NCI-H82 treated with DMSO at 0.1 percent for 48 hours (cell line): ENCODE measurements at regions not wholly inside any gene's neighbourhood (a gene's known extent, or its start where the extent isn't known, plus 50 kb on each side); places are given as distances from the start of the nearest gene placed in this dataset.
A peak's percentile ranks its signal among the peaks of the same experiment; 100 is the strongest.
"Not testable (repeated sequence)": the region's sequence is repeated elsewhere in the genome, so short reads cannot be mapped to it uniquely, and the experiment has no call there.

Source experiments
- DNase-seq: peaks from one replicate; lab custom pipeline; 2025; ENCODE audit not compliant: unreplicated experiment; lab: John Stamatoyannopoulos, UW

DNA sequence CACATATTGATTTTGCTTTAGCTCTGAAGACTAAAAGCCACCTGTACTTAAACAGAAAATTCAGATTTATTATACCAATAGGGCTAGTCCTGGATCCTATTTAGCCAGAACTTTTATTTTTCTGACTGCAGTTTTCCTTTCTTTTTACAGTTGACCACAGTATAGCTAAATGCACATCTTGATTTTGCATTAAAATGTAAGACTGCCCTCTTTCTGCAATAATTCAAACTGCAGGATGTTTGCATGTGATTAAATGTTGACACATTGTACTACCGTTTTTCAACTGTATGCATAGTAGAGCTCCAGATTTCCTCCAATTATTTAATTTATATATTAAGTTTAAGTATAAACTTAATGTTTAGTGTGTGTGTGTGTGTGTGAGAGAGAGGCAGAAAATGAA is 1262.9 kb downstream of the SUCLG1 start:
- DNase-seq = peak; percentile 16

DNA sequence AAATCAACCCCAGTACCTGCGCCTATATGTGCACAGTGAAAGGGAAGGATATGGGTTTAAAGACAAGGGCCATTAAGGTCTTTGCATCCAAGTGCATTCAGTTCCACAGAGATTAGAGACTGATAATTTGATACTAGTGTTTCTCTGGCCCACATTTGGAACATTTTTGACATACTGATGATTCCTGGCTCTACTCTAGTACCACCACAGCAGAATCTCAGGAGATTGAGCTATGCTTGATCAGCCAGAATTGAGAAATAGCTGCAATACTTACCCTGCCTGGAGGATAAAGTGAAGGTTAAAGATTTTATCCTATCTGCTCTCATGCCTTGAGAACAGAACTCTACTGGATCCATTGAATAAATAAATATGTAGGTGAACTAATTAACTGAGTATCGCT is 1267.8 kb downstream of the SUCLG1 start:
- no peak for DNase-seq

DNA sequence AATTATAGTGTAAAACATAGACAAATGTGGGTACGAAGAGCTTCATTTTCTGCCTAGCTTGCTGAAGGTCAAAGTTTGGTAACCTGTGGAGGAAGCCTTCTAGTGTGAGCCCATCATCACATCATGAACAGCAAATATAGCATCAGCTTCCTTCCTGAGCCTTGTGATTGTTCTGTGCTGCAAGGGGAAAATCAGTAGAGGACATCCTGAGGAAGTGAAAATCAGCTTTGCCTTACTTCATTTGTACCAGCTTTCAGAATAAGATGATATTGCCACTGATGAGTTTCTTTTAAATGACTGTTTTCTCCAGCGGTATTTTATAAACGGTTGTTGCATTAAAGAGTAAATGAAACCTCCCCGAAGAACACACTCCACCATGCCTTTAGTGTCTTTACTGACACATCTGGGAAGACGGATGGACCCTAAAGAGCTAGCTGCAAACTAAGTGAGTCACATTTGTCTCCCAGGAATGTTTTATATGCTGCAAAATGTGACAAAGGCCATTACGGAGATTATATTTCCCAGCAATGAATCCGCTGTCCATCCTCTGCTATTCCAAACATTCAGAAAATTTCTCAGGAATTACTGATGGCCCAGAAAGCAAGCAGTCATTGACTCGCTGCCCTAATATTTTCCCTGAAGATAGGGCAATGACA is 1272.8 kb downstream of the SUCLG1 start:
- DNase-seq = no peak

DNA sequence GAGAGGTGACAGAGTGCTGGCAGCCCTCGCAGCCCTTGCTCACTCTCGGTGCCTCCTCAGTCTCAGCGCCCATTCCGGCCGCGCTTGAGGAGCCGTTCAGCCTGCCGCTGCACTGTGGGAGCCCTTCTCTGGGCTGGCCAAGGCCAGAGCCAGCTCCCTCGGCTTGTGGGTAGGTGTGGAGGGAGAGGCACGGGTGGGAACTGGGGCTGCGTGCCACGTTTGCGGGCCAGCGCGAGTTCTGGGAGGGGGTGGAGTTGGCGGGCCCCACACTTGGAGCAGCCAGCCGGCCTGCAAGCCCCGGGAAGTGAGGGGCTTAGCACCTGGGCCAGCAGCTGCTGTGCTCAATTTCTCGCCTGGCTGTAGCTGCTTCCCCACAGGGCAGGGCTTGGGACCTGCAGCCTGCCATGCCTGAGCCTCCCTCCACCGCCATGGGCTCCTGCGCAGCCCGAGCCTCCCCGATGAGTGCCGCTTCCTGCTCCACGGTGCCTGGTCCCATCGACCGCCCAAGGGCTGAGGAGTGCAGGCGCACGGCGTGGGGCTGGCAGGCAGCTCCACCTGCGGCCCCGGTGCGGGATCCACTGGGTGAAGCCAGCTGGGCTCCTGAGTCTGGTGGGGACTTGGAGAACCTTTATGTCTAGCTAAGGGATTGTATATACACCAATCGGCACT is 1278.1 kb downstream of the SUCLG1 start:
- not testable (repeated sequence) for DNase-seq

DNA sequence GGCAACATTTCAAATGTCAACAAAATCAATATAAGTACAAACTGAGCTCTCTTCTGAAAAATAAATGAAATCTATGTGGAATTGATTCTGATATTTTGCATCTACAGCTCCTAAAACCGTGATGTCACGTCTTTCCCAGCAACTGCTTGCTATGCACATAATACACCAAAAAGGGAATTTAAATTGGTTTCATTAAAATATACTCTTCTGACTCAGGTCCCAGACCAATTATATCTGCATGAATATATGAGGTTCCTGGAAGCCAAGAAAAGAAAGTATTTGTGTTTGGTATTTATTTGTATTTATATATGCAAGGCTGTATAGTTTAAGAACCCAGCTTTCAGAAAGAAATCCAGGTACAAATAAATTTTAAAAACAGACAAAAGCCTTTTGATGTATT is 1282.5 kb downstream of the SUCLG1 start:
- DNase-seq = no peak

DNA sequence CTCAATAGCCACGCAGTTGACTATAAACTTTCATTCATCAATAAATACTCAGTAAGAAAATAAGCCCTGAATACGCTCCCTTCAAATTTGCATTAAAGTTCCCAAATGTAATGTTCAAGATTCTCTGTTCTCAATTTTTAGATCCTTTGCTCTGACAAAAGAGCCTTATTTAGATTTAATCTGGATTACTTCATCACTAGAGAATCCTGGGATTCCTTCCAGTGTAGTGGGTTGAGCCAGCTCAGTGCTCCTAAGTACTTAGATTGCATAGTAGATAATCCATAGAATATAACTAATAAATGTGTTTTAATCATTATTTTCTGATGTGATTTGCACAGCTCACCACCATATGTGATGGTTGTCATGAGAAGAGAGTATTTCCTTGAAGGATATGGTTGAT is 1286.2 kb downstream of the SUCLG1 start:
- DNase-seq = no peak

DNA sequence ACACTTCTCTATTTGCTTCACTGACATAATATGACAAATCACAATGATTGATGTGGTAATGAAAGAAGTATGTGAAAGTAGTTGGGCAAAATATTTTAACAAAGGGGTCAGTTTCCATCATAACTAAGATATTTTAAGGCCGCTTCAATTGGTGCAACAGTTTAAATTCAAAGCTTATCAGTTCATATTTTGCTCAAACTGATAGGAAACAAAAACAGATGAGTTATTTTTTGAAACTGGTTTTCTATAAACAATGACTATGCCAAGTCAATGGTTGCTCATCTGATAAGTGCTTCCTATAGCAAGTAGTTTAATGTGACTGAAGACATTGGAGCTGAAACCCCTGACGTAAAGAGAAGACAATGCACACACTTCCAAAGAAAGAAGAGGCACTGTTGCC is 1290.7 kb downstream of the SUCLG1 start:
- DNase-seq = no peak

DNA sequence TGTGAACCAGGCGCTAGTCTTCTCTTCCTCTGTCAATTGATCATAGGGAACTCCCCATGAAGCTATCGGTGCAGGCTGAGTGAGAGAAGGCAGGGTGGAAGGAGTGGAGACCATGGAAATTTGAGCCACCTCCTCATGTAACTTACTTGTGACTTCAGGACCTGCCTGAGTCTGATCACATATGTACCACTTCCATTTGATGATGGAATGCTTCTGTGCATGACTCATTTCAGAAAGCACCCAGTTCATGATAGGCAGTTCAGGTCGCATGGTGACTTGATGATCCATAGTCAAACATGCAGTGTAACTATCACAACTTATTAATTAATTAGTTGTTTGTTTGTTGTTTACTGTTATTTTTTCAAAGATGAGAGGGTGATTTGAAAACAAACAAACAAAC is 1296.7 kb downstream of the SUCLG1 start:
- DNase-seq = no peak

DNA sequence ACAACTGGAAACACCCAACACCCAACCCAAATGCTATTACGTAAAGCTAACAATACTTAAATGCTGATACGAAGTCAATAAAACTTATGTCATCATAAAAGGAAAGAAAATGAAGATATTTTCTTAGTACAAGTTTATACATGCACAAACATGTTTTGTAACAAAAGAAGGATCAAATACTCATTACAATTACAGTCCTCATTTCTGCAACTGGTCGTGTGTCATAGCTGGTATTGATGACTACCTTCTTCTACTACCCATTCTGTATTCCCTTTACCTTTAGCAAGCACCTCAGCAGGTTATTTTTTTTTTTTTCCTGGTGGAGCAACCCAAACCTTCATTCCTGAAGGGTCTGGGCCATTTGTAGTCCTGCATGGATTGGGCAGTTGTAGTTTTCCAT is 1298.5 kb downstream of the SUCLG1 start:
- no peak for DNase-seq

DNA sequence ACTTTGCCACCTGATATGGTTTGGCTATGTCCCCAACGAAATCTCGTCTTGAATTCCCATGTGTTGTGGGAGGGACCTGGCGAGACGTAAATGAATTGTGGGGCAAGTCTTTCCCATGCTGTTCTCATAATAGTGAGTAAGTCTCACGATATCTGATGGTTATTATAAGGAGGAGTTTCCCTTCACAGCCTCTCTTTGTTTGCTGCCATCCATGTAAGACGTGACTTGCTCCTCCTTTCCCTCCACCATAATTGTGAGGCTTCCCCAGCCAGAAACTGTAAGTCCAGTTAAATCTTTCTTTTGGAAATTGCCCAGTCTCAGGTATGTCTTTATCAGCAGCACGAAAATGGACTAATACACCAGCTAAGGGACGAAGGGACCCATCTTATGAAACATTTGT is 1303.3 kb downstream of the SUCLG1 start:
- DNase-seq = no peak

DNA sequence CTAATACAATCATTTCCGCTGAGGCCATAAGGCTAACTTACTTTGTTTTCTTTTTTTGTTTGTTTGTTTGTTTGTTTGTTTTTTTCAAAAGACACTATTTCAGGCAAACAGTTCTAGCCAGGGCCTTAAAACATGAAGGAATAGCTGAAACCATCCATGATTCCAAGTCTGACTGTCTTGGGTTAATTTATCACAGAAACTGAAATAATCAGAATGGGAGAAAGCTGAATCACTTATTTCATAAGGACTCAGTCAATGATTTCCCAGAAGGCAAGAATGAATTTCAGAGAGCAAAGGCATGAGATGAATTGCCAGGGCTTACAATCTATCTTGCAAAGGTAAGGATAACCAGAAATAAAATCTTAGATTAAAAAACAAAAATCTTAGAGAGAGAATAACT is 1315.1 kb downstream of the SUCLG1 start:
- no peak for DNase-seq

DNA sequence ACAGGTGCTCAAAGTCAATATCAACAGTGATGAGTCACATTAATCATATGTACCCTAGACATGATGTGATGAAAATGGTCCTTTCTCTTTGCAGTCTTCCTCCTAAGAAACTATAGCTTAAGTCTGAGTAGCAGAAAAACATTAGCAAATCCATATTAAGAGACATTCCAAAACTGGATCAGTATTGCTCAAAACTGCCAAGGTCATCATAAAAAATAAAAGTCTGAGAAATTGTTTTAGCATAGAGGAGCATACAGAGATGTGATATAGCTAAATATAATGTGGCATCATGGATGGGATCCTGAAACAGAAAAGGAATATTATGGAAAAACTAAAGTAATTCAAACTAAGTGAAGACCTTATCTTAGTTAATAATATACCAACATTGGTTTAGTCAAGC is 1316.1 kb downstream of the SUCLG1 start:
- DNase-seq = no peak

DNA sequence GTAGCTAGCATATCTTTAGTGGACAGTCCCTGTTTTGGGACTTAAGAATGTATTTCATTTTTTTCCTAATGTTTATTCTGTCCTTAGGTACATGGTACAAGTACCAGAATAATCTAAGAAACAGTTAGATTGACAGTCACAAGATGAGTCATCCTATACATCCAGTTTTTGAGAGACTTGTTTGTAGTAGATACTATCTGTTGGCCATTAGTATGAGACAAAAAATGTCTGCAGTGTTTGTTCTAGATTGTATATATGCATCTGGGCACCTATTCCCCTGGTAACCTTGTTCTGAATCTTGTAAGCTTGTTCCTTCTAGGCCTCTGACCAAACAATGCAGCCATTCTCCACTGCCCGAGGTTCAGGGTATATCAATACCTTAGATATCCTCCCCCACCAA is 1343.5 kb downstream of the SUCLG1 start:
- DNase-seq = no peak

DNA sequence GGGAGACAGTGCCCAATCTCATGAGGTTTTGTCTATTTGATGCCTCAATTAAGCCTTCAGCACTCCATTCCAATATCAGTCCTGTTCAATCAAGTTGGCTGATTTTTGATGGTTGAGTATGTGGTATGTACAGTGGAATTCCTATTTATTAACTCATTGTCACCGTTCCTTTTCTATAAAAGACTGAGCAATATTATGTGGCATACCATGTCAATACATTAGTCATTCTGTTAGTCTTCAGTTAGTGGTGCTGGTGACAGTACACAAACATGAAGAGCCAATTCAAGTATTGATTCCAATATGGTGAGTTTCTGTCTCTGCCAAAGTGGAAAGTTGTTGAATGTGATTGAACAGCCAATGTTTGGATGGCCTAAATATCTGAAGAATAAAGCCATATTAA is 1343.9 kb downstream of the SUCLG1 start:
- DNase-seq = no peak

DNA sequence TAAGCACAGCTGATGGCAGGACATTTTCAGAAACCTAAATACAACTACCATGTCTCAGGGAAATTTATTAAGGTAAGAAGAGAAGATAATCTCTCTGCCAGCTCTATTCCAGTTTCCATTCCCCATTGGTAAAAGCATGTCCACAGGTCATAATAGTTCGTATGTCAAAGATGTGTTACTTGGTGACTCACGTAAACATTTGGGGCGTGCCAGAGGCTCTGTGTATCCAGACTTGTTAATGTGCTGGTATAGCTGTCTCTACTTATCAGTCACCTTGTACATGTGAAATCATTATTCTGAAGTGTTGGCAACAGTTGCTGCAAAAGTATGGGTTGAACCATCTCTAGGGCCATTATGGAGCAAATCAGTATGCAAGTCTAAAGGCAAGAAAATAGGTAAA is 1345.1 kb downstream of the SUCLG1 start:
- no peak for DNase-seq

DNA sequence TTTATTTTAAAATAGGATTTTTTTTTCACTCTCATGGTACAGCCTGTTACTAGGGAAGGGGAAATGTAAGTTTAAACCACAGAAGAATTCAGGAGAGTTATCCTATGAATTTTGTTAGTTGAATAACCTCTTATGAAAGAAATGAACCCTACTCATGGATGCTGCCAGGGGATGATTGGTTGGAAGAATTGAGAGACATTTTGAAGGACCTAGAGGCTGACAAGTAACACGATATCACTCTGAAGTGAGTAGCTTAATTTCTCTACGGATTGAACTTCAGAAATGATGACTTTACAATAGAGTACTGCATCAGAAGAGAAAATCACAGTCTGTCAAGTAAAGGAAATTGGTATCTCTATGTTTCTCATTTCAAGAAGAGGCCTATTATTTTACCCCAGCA is 1346.2 kb downstream of the SUCLG1 start:
- no peak for DNase-seq

DNA sequence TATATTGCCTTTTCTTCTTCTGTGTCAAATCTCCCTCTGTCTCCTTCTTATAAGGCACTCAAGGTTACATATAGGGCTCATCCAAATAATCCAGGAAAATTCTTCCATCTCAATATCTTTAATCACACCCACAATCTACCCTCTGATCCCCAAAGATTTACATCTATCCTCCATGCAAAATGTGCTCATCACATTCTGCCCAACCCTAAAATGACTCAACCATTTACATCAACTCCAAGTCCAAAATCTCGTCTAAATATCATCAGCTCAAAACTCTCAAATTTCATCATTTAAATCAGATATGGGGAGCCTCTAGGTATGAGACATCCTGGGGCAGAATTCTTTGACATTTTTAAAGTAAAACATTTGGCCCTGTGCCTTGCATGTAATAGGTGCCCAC is 1349.8 kb downstream of the SUCLG1 start:
- DNase-seq = no peak

DNA sequence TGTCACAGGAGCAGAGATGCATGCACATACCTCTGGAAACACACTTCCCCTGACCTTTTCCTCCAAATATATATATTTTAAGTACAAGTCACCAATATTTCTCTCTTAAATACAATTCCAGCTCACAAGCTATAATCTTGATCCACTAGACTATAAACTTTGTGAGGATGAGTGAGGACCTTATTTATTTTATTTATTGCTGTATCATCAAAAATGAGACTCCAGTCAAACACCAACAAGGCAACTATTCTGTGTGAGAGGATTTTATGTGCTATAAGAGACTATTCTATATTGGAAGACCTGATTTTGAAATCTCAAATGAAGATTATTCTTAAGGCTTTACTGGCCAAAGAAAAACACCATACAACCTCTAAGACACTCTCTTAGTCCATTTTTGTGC is 1352.2 kb downstream of the SUCLG1 start:
- no peak for DNase-seq

DNA sequence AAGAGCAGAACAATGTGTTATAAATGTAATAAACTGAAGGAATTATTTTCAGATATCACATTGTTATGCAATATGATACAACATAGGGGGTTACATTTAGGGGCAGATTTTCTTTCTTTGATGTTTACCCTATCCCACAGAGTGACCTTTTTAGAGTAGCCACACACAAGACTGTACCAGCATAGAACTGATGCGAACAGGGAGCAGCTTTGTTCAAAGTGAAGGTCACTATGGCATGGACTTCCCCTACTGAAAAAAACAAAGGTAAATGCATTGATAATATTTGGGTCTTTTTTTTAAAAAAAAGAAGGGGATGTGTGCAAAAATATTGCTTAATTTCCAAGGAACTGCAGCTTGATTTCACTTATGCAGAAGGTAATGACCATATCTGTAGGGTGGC is 1354.9 kb downstream of the SUCLG1 start:
- no peak for DNase-seq

DNA sequence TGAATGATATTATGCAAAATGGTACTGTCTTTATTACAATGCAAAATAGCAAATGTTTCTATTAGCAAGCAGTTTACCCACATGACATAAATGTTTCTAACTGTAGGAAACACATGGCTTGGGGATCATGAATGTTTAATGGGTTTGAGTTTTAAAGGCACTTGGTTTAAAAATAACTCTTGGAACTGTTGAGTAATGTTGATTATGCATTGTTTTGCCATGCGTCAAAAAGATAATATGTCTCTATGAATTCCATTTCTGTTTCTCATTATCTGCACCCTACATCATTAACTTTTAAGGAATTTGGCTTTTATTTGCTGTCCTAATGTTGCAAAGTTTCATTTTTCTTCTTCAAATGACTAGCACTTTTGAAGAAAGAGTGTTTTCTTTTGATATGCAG is 1355.5 kb downstream of the SUCLG1 start:
- DNase-seq = no peak

DNA sequence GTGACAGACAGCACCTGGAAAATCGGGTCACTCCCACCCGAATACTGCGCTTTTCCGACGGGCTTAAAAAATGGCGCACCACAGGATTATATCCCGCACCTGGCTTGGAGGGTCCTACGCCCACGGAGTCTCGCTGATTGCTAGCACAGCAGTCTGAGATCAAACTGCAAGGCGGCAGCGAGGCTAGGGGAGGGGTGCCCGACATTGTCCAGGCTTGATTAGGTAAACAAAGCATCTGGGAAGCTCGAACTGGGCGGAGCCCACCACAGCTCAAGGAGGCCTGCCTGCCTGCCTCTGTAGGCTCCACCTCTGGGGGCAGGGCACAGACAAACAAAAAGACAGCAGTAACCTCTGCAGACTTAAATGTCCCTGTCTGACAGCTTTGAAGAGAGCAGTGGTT is 1370.0 kb downstream of the SUCLG1 start:
- not testable (repeated sequence) for DNase-seq

DNA sequence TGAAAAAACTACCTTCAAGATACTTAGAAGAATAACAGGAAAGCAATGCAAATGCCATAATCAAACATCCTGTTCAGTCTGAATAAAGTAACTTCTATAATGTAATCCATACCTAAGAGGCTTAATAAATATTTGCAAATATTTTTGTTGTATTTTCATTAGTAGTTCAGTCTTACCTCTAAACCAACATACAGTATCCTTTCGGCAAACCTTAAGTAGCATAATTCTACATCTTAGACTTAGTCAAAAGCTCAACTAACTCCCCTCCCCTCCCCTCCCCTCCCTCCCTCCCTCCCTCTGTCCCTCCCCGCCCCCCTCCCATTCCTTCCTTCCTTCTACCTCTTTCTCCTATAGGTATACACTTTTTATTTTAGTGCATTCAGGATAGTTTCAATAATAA is 1373.2 kb downstream of the SUCLG1 start:
- DNase-seq = no peak
